Nephron progenitor cell (in vitro differentiated cells): ENCODE measurements at regions not wholly inside any gene's neighbourhood (a gene's known extent, or its start where the extent isn't known, plus 50 kb on each side); places are given as distances from the start of the nearest gene placed in this dataset.

Experiments
- DNase-seq: peaks from one replicate; pipeline ENCODE4 v3.0.0; 2021
- H3K27ac Mint-ChIP-seq: 2 replicates; pipeline ENCODE4 v1.8.0; 2021; ENCODE audit warnings: mild to moderate bottlenecking, moderate library complexity, mixed read lengths
- H3K27me3 Mint-ChIP-seq: 2 replicates; pipeline ENCODE4 v1.8.0; 2021; ENCODE audit warnings: mild to moderate bottlenecking, low read depth, mixed read lengths; ENCODE audit not compliant: poor library complexity
- H3K36me3 Mint-ChIP-seq: 2 replicates; pipeline ENCODE4 v1.8.0; 2021; ENCODE audit warnings: low read depth, mixed read lengths
- H3K4me1 Mint-ChIP-seq: 2 replicates; pipeline ENCODE4 v1.8.0; 2021; ENCODE audit warnings: mixed read lengths
- H3K4me3 Mint-ChIP-seq: 2 replicates; pipeline ENCODE4 v1.8.0; 2021; ENCODE audit warnings: mild to moderate bottlenecking, moderate library complexity, mixed read lengths
- H3K9me3 Mint-ChIP-seq: 2 replicates; pipeline ENCODE4 v1.8.0; 2021; ENCODE audit warnings: mild to moderate bottlenecking, moderate library complexity, mixed read lengths
- CTCF ChIP-seq: fragments of 200-600 bp; sonication (generic); IDR thresholded peaks from 2 replicates; pipeline ENCODE4 v1.5.0; 2021; ENCODE audit warnings: antibody characterized with exemption

DNA sequence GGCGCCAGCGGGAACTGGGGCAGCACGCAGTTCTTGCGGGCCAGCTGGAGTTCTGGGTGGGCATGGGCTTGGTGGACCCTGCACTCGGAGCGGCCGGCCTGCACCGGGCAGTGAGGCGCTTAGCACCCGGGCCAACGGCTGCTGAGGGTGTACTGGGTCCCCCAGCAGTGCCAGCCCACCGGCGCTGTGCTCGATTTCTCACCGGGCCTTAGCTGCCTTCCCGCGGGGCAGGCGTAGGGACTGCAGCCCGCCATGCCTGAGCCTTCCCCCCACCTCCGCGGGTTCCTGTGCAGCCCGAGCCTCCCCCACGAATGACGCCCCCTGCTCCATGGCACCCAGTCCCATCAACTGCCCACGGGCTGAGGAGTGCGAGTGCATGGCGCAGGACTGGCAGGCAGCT lies 168.8 kb downstream of the CD24 start:
- Mint-ChIP-seq H3K36me3 (peaks cover 28% of the 10 kb centered on the region), H3K9me3 (peaks cover 57% of the 10 kb centered on the region), H3K4me3 (no peak overlapping the region), H3K27me3 (peaks cover 15% of the 10 kb centered on the region), H3K4me1 (peaks cover 41% of the 10 kb centered on the region), H3K27ac (no peak overlapping the region)
- no peak for TF ChIP-seq CTCF
- no peak for DNase-seq

DNA sequence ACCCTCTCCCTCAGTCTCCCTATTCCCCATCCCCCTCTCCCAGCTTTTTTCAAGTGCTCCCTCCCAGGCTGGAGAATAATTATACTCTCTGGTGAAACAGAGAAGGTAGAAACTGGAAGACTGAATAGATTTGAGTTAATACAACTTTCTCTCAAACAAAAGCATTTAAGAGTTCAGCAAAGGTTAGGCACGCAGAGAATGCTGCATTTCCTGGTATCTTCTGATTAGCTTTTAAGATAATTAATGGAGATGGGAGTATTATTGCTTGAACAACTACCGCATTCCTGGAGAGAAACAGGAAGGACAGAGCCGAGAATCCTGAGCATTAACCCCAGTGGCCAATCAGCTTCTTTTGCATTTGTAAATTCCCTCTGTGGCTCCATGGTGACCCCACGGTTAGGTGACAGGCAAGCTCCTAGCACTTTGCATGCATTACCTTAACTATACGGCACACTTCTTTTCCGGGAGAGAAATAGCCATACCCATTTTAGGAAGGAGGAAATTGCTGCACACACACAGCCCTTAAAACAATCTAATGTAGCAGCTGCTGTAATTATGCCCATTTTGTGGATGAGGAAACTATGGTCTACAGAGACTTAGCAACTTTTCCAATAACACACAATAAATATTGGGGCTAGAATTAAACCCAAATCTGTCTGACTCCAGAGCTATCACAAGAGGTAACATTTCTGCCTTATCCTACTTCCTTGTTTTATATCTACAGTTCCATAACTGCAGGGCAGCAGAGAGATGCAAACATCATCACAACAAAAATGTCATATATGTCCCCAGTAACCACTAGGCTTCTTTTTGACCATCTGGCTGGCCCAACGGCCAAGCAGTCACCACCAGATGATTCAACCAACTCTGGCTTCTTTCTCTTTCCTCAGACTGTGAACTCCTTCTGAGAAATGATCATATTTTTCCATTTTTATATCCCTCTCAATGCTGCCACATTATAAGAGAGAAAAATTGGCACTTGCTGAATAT lies 169.9 kb downstream of the CD24 start:
- H3K27ac Mint-ChIP-seq = peak overlapping the region; percentile 60
- DNase-seq = no peak
- no peak overlapping the region for H3K4me3 Mint-ChIP-seq
- peaks cover 52% of the 10 kb centered on the region for H3K4me1 Mint-ChIP-seq
- H3K9me3 Mint-ChIP-seq = peaks cover 45% of the 10 kb centered on the region
- no peak for TF ChIP-seq CTCF
- peaks cover 11% of the 10 kb centered on the region for H3K27me3 Mint-ChIP-seq
- H3K36me3 Mint-ChIP-seq = peaks cover 22% of the 10 kb centered on the region

DNA sequence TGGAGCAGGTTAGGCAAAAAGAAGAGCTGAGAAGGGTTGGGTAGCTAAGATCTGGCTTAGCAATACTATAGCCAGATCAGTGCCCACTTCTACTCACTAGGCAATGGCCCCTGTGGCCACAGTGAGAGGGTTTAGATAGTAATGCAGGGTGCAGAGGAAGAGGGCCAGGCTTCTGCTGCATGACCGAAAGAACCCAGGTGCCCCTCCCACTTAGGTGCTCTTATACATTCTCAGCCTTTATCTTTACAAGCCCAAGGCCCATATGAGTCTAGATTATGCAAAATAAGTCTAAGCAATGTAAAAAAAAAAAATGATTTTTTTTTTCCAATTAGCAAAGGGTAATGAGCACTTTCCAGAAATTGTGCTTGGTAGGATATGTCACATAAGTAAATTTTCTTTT lies 171.3 kb downstream of the CD24 start:
- no peak for DNase-seq
- Mint-ChIP-seq H3K4me1 (peaks cover 65% of the 10 kb centered on the region), H3K27ac (no peak overlapping the region), H3K27me3 (peaks cover 8% of the 10 kb centered on the region), H3K36me3 (peaks cover 14% of the 10 kb centered on the region), H3K4me3 (no peak overlapping the region), H3K9me3 (peaks cover 31% of the 10 kb centered on the region)
- no peak for TF ChIP-seq CTCF

DNA sequence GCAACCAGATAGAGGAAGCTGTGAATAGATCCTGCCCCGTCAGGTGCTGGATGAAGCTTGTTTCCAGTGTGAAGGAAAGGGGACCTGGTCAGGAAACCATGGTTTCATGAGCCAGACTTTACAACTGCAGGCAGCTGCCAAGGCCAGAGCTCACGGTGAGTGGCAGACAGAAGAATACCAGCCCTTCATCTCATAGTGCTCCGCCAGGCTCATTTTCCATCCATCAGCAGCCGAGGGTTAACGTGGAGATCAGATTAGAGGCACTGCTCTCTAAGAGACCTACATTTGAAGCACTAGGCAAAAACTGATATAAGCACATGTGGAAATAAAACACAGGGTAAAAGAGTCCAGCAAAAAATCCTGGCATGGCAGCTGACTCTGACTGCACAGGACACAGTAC lies 172.4 kb downstream of the CD24 start:
- Mint-ChIP-seq H3K36me3 (peaks cover 8% of the 10 kb centered on the region), H3K4me1 (peaks cover 76% of the 10 kb centered on the region), H3K4me3 (no peak overlapping the region), H3K9me3 (peaks cover 20% of the 10 kb centered on the region), H3K27ac (peak overlapping the region; percentile 78), H3K27me3 (peaks cover 8% of the 10 kb centered on the region)
- no peak for DNase-seq
- TF ChIP-seq CTCF = no peak

GRCh38 chr6:106801256-106801655 lies 171.9 kb downstream of the QRSL1 start:
- TF ChIP-seq CTCF = no peak
- Mint-ChIP-seq H3K27ac (no peak overlapping the region), H3K27me3 (peaks cover 4% of the 10 kb centered on the region), H3K36me3 (no peaks in the 10 kb centered on the region), H3K4me1 (peaks cover 76% of the 10 kb centered on the region), H3K9me3 (peaks cover 11% of the 10 kb centered on the region), H3K4me3 (no peak overlapping the region)
- no peak for DNase-seq

DNA sequence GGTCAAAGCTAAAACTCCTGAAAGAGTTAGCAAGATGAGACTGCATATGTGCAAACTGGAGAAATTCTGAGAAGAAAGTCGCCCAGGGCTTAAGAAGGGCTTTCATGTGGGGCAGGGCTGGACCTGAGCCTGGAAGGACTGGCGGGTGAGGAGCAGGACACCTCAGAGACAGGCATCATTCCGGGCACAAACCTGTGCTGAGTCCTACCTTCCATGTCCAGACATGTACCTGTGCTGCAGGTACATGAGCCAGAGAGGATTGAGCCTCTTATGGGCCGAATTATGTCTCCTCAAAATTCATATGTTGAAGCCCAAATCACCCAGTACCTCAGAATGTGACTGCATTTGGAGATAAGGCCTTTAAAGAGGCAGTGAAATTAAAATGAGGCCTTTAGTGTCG lies 171.0 kb downstream of the QRSL1 start:
- TF ChIP-seq CTCF = no peak
- Mint-ChIP-seq H3K9me3 (peaks cover 8% of the 10 kb centered on the region), H3K4me3 (no peak overlapping the region), H3K27ac (peak overlapping the region; percentile 48), H3K36me3 (no peaks in the 10 kb centered on the region), H3K27me3 (peaks cover 4% of the 10 kb centered on the region), H3K4me1 (peaks cover 76% of the 10 kb centered on the region)
- DNase-seq = no peak
